K562 (cell line): ENCODE measurements at regions not wholly inside any gene's neighbourhood (a gene's known extent, or its start where the extent isn't known, plus 50 kb on each side); places are given as distances from the start of the nearest gene placed in this dataset.

Experiments
- MGA ChIP-seq: fragments of 450-650 bp; IDR thresholded peaks from 2 replicates; pipeline ENCODE4 v1.6.1; 2016; ENCODE audit warnings: mild to moderate bottlenecking, moderate library complexity

- no peak for TF ChIP-seq MGA
These were observed 153.5 kb upstream of the MEIS2 start (continued) for GRCh38 chr15:37253877-37254276.
